Adipocyte (in vitro differentiated cells): ENCODE measurements at regions not wholly inside any gene's neighbourhood (a gene's known extent, or its start where the extent isn't known, plus 50 kb on each side); places are given as distances from the start of the nearest gene placed in this dataset.
A peak's percentile ranks its signal among the peaks of the same experiment; 100 is the strongest.

ENCODE experiments used
- DNase-seq: peaks from one replicate; pipeline ENCODE4 v3.0.0-alpha.2; 2015; ENCODE audit warnings: low read depth
- H3K27me3 ChIP-seq: replicated peaks from 2 replicates; pipeline ENCODE4 v1.7.0; 2013; ENCODE audit warnings: mild to moderate bottlenecking, low read length, moderate library complexity; ENCODE audit not compliant: control insufficient read depth, insufficient read depth
- H3K36me3 ChIP-seq: 2 replicates; pipeline ENCODE4 v1.7.0; 2013; ENCODE audit warnings: low read length, mild to moderate bottlenecking, moderate library complexity; ENCODE audit not compliant: control insufficient read depth, insufficient read depth, severe bottlenecking
- H3K4me1 ChIP-seq: 2 replicates; pipeline ENCODE4 v1.7.0; 2013; ENCODE audit warnings: mild to moderate bottlenecking, low read length, moderate library complexity; ENCODE audit not compliant: control insufficient read depth, insufficient read depth
- H3K4me3 ChIP-seq: 2 replicates; pipeline ENCODE4 v1.7.0; 2013; ENCODE audit warnings: mild to moderate bottlenecking, low read length, moderate library complexity
- H3K9ac ChIP-seq: 2 replicates; pipeline ENCODE4 v1.7.0; 2013; ENCODE audit warnings: mild to moderate bottlenecking, low read length, moderate library complexity
- H3K9me3 ChIP-seq: 2 replicates; pipeline ENCODE4 v1.7.0; 2013; ENCODE audit warnings: mild to moderate bottlenecking, low read length, moderate library complexity; ENCODE audit not compliant: control insufficient read depth

DNA sequence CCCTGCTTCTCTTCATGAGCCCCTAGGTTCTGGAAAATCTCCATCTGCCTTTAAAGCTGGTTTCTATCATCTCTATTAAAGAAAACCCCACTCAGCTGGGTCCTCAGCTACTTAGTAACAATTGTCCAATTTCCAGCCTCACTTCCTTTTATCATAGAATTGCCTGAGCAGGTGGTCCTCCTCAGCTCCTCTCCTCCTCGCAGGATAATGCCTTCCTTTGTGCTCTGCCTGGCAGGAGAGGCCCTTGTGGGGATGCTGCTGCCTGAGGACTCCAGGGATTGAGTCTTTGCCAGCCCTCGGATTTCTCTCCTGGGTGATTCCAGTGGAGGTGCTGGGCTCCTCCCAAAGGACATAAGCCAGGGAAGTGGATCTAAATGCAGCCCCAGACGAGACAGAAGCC, 448.3 kb downstream of the INSC start:
- Histone ChIP-seq H3K9ac (no peak overlapping the region), H3K9me3 (peaks cover 9% of the 10 kb centered on the region), H3K36me3 (no peaks in the 10 kb centered on the region), H3K27me3 (no peaks in the 10 kb centered on the region), H3K4me1 (no peaks in the 10 kb centered on the region), H3K4me3 (no peak overlapping the region)
- DNase-seq: no peak

DNA sequence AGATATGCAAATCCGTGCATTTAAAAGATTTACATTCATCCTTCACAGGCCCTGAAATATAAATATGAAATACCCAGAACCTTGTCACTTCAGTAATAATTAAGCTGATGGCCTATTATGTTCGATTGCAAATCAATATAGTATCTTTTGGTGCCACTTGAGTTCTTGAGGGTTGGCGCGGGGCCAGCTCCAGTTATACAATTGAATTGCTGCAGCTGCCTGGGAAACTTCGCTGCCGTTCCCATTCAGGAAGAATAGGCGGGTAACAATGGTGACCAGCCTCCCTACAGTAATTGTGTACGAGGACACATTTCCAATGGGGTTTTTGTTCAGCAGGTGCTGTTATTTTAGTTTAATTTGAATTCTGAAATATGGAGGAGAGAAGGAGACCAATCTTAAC, 451.2 kb downstream of the INSC start:
- Histone ChIP-seq H3K9ac (no peak overlapping the region), H3K4me3 (no peak overlapping the region), H3K4me1 (no peaks in the 10 kb centered on the region), H3K9me3 (peaks cover 9% of the 10 kb centered on the region), H3K27me3 (no peaks in the 10 kb centered on the region), H3K36me3 (no peaks in the 10 kb centered on the region)
- DNase-seq: no peak

DNA sequence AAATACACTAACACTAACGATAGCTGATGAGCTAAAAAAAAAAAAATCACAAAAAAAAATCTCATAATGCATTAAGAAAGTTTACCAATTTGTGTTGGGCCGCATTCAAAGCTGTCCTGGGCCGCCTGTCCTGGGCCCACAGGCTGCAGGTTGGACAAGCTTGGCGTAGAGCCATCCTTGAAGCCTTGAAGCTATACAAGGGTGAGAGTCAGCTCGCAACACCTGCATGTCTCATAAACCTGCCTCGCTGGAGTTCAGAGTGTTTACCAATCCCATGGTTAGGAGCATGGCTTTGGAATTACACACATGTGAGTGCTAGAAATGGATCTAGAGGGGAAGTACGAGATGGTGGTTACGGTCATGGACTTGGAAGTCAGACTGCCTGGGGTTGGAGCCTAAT, 453.7 kb downstream of the INSC start:
- Histone ChIP-seq H3K4me3 (no peak overlapping the region), H3K36me3 (no peaks in the 10 kb centered on the region), H3K4me1 (no peaks in the 10 kb centered on the region), H3K27me3 (no peaks in the 10 kb centered on the region), H3K9me3 (peaks cover 9% of the 10 kb centered on the region), H3K9ac (no peak overlapping the region)
- no peak for DNase-seq

DNA sequence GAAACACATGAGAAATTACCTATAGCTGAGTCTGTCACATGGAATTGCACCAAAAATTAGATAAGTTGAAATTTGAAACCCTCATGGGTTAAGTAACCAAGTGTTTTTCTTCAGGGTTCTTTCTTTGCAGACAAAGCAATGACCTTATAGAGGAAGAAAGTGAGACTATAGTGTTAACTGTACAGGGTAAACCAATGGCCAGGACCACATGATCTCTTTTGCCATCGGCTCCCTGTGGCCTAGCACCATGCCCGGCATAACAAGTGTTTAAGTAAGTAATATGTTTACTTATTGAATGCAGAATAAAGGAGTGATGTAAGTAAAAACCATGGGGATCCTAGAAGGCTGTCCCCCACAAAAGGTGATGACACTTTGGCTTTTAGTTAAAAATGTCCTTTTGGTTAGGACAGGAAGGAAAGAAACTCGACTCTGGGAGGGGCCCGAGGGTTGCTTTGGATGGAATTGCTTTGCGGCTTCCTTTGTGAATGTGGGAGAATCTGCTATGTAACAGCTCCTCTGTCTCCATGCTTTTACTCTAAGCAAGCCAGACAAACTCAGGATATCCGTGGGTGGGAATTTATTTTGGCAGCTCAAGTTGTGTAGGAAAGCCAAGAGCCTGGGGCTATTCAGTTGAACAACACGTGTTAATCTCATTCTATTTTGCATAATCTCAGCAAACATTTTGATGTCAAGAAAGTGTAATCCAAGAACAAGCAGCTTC, 454.7 kb downstream of the INSC start:
- Histone ChIP-seq H3K9ac (no peak overlapping the region), H3K27me3 (no peaks in the 10 kb centered on the region), H3K4me1 (no peaks in the 10 kb centered on the region), H3K4me3 (no peak overlapping the region), H3K36me3 (no peaks in the 10 kb centered on the region), H3K9me3 (peaks cover under 1% of the 10 kb centered on the region)
- DNase-seq: peak; percentile 6

DNA sequence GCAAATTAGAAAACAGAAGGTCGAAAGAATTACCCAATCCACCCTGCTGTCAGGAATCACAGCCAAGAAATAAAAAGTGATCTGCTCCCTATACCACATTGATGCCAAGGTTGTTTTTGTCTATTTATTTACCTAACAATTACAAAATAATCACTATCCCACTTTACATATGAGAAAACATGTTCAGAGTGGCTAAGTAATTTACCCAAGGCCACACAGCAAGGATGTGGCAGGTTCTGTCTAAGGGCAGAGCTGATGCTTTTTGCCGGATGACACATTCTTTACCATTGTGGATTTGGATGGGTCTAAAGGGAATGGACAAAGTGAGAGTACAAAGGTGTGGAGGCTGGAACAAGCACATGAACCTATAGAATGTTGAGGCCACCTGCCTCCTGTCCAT, 460.7 kb downstream of the INSC start:
- no peak overlapping the region for H3K4me3 ChIP-seq
- DNase-seq: no peak
- H3K36me3 ChIP-seq: no peaks in the 10 kb centered on the region
- no peaks in the 10 kb centered on the region for H3K27me3 ChIP-seq
- H3K9me3 ChIP-seq: no peaks in the 10 kb centered on the region
- H3K4me1 ChIP-seq: no peaks in the 10 kb centered on the region
- no peak overlapping the region for H3K9ac ChIP-seq

DNA sequence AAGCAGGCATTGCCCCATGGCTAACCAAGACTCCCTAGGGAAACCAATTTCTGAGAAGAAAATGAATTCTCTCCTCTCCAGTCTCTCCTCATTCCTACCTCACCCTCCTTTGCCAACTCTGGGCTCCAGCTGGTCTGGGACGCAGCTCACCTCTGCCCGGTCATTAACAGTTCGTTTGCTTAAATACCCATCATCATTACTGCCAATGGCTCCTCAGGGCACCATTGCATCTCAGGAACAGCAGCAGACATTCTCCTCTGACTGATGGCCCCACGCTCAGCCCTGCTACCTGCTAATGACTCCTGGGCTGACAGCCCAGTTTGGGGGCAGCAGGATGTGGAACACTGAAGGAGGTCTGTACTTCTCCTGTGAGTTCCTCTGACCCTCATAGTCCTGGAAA, 462.0 kb downstream of the INSC start:
- H3K27me3 ChIP-seq: no peaks in the 10 kb centered on the region
- no peak for DNase-seq
- no peaks in the 10 kb centered on the region for H3K4me1 ChIP-seq
- no peak overlapping the region for H3K9ac ChIP-seq
- H3K36me3 ChIP-seq: no peaks in the 10 kb centered on the region
- no peaks in the 10 kb centered on the region for H3K9me3 ChIP-seq
- no peak overlapping the region for H3K4me3 ChIP-seq

DNA sequence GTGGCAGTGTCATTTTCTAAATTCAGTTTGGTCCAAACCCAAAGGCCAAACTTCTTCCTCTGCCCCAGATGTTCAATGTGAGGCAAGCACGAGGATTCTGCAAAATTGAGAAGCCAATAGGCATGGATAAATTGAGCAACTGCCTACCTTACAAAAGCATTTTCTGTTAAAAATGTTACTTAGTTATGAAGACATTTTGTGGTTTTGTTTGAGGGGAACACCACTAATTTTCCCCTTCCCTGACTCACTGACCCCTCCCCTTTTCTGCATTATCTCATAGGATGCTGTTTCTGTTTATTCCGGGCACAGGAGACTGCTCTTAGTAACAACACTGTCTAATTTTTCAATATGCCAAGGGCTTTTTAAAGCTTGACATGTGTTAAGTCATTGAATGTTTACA, 462.8 kb downstream of the INSC start:
- no peak for DNase-seq
- no peaks in the 10 kb centered on the region for H3K27me3 ChIP-seq
- no peak overlapping the region for H3K4me3 ChIP-seq
- no peaks in the 10 kb centered on the region for H3K4me1 ChIP-seq
- H3K9me3 ChIP-seq: no peaks in the 10 kb centered on the region
- H3K36me3 ChIP-seq: no peaks in the 10 kb centered on the region
- no peak overlapping the region for H3K9ac ChIP-seq

DNA sequence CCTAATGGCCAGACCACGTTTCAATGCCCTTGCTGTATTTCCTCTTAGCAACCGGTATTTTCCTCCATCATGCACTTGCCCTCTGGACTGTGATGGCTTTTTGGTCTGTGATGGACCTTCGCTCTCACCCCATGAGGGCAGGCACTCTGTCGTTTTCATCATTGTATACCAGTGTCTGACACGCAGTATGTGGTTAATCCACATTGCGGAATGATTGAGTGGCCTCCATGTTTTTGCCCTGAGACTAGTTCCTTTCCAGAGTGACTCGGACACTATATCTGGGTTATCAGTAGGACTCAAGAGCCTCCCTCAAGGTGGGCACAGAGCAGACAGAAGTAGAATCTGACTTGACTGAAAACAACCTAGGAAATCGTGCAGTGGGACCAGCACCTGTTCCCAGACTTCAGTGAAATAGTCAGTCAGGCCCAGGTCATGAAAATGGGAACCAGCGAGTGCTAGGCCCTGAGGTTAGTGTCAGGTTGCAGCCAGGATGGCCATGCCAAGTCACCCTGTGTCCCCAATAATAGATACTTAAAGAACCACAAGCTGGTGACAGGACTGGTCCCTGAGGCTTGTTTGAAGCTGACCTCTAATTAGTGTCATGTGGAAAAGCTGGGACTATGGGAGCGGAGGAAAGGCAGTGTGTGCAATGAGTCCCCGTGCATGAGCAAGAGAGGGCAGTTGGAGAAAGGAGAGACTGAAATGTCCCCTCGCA, 464.7 kb downstream of the INSC start:
- Histone ChIP-seq H3K4me1 (no peaks in the 10 kb centered on the region), H3K4me3 (no peak overlapping the region), H3K27me3 (no peaks in the 10 kb centered on the region), H3K36me3 (no peaks in the 10 kb centered on the region), H3K9ac (no peak overlapping the region), H3K9me3 (no peaks in the 10 kb centered on the region)
- DNase-seq: no peak

DNA sequence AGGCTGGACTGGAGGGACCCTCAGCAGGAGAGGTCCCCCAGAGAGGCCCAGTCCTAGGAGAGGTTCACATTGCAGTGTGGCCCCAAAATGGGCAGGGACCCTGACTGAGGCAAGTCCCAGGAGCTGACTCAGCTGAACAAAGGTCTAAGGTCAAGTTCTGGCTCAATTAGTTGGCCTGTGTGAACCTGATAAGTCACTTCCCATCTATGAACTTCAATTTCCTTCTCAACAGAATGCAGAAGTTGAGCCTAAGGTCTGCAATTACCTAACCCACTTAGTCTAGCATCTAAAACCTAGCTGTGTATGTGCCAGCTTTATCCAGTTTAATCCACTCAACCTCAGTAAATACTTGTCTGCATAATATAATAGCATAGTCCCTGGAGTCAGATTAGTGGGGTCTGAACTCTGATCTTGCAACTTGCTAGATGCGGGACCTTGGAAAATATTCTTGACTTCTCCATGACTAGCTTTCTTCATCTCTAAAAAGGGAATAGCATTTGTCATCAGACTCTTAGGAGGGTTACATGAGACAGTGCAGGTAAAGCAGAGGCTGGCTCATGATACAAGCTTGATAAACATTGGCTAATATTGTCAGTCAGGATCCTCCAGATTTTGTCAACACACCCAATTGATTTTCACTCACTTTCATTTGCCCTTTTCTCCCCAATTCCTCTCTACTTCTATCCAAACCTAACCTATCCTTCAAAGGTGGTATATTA, 465.5 kb downstream of the INSC start:
- Histone ChIP-seq H3K9ac (no peak overlapping the region), H3K27me3 (no peaks in the 10 kb centered on the region), H3K36me3 (no peaks in the 10 kb centered on the region), H3K9me3 (no peaks in the 10 kb centered on the region), H3K4me1 (no peaks in the 10 kb centered on the region), H3K4me3 (no peak overlapping the region)
- no peak for DNase-seq

DNA sequence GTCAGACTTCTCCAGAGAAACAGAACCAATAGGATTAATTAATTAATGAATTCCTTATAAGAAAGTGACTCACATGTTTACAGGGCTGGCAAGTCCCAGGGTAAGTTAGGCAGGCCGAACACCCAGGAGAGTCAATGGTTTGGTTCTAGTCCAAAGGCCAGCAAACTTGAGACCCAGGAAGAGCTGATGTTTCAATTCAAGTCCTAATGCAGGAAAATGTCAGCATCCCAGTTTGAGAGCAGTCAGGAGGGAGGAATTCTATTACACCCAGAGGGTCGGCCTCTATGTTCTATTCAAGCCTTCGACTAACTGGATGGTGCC, 466.0 kb downstream of the INSC start:
- Histone ChIP-seq H3K9me3 (no peaks in the 10 kb centered on the region), H3K4me1 (no peaks in the 10 kb centered on the region), H3K36me3 (no peaks in the 10 kb centered on the region), H3K9ac (no peak overlapping the region), H3K4me3 (no peak overlapping the region), H3K27me3 (no peaks in the 10 kb centered on the region)
- DNase-seq: no peak

DNA sequence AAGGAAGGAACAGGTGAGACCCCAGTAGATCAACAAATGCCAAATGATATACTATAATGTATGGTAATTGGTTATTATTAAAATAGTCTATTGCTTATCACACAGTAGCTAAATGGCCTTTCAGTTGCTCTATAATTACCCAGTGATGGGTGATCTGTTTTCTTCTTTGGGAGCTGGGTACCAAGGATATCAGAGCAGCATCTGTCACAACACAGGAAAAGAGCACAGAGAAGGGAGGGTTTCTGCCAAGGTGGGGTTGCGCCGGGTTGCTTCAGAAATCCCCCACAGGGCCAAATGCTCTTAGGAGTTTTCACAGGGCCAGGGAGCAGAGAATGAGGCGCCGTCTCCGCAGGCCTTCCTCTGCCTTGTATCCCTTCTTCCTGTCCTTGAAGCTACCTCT, 469.4 kb downstream of the INSC start:
- Histone ChIP-seq H3K4me3 (no peak overlapping the region), H3K9me3 (no peaks in the 10 kb centered on the region), H3K27me3 (no peaks in the 10 kb centered on the region), H3K9ac (no peak overlapping the region), H3K4me1 (no peaks in the 10 kb centered on the region), H3K36me3 (no peaks in the 10 kb centered on the region)
- DNase-seq: no peak
